Sigmoid colon (tissue), 6 donors: ENCODE measurements at regions not wholly inside any gene's neighbourhood (a gene's known extent, or its start where the extent isn't known, plus 50 kb on each side); places are given as distances from the start of the nearest gene placed in this dataset.

Experiments used
- DNase-seq: peaks from one replicate; pipeline ENCODE4 v3.0.0-alpha.2; 2019
- H3K27ac ChIP-seq, 4 donors: fragments of 200-600 bp; sonication (generic); one replicate each; pipeline ENCODE4 v1.5.1; 2016 to 2019; ENCODE audit warnings: mild to moderate bottlenecking in 1 of 4
- H3K27me3 ChIP-seq, 3 donors: fragments of 200-600 bp; sonication (generic); one replicate each; pipeline ENCODE4 v1.5.1; 2019; ENCODE audit warnings: mild to moderate bottlenecking in 1 of 3
- H3K36me3 ChIP-seq, 4 donors: fragments of 200-600 bp; sonication (generic); one replicate each; pipeline ENCODE4 v1.5.1; 2016 to 2019
- H3K4me1 ChIP-seq, 4 donors: fragments of 200-600 bp; sonication (generic); one replicate each; pipeline ENCODE4 v1.5.1; 2017 to 2019
- H3K4me3 ChIP-seq, 4 donors: fragments of 200-600 bp; sonication (generic); one replicate each; pipeline ENCODE4 v1.5.1; 2017 to 2019; ENCODE audit warnings: mild to moderate bottlenecking in 2 of 4, moderate library complexity in 1 of 4
- H3K9me3 ChIP-seq, 4 donors: fragments of 200-600 bp in 3 of 4; sonication (generic) in 3 of 4; one replicate each; pipeline versions ENCODE4 v1.5.1 to v1.6.1; 2013 to 2019
- CTCF ChIP-seq, 4 experiments: fragments of 450-650 bp in 3 of 4; fragments of 200-600 bp in 1 of 4; IDR thresholded peaks; one replicate each; pipeline ENCODE4 v1.5.1; 2016 to 2019; ENCODE audit warnings: antibody characterized with exemption in 4 of 4, mild to moderate bottlenecking in 3 of 4, moderate library complexity in 2 of 4
- EP300 ChIP-seq, 4 donors: sonication (generic); formaldehyde crosslinking; IDR thresholded peaks; one replicate each; pipeline ENCODE4 v1.6.1; 2017; ENCODE audit warnings: antibody characterized with exemption in 4 of 4
- POLR2A ChIP-seq, 2 donors: fragments of 450-650 bp; IDR thresholded peaks; one replicate each; pipeline ENCODE4 v1.6.1; 2016; ENCODE audit warnings: antibody characterized with exemption in 2 of 2, mild to moderate bottlenecking in 2 of 2, moderate library complexity in 2 of 2
- POLR2AphosphoS5 ChIP-seq, 4 donors: sonication (generic); formaldehyde crosslinking; IDR thresholded peaks; one replicate each; pipeline ENCODE4 v1.6.1; 2017; ENCODE audit warnings: antibody characterized with exemption in 4 of 4
- WGBS, 2 donors: extraction: QIAGEN DNeasy Blood & Tissue Kit; methylation state at CpG; one replicate each; pipeline ENCODE4 v1.1.7; 2013; 5-methylcytosine and 5-hydroxymethylcytosine counted together
- intact Hi-C: fragments of 100-400 bp; cut with DNase I; formaldehyde crosslinking; loops from one replicate; pipeline ENCODE4 v1.15.1; 2023
- donor health status: healthy with polysubstance abuse.
- donor health status: healthy.

GRCh38 chr9:22255337-22255736 lies 191.3 kb upstream of the DMRTA1 start:
- Histone ChIP-seq H3K9me3 (peaks cover 0 to 9% (median 6%) of the 10 kb centered on the region in 4 donors), H3K27ac (no peak overlapping the region), H3K4me1 (no peaks in the 10 kb centered on the region), H3K36me3 (no peaks in the 10 kb centered on the region), H3K27me3 (no peaks in the 10 kb centered on the region), H3K4me3 (no peak overlapping the region)
- WGBS, 2 donors: 83 to 85% methylated on average over 1 of the region's 1 CpG
- no peak for DNase-seq
- intact Hi-C loops: no loop called here
- TF ChIP-seq CTCF (IDR thresholded peaks at IDR 0.05): no peak
- TF ChIP-seq EP300 (IDR thresholded peaks at IDR 0.05): no peak
- TF ChIP-seq POLR2A (IDR thresholded peaks at IDR 0.05): no peak
- no peak for TF ChIP-seq POLR2AphosphoS5 (IDR thresholded peaks at IDR 0.05)

- Histone ChIP-seq H3K4me3 (no peak overlapping the region), H3K27me3 (no peaks in the 10 kb centered on the region), H3K27ac (no peak overlapping the region), H3K9me3 (peaks cover 0 to 6% (median 3%) of the 10 kb centered on the region in 4 donors), H3K4me1 (no peaks in the 10 kb centered on the region), H3K36me3 (no peaks in the 10 kb centered on the region)
- TF ChIP-seq POLR2A (IDR thresholded peaks at IDR 0.05) (no peak), CTCF (IDR thresholded peaks at IDR 0.05) (no peak)
- WGBS, 2 donors: 76 to 78% methylated on average over 3 of the region's 3 CpGs
- DNase-seq: no peak
- intact Hi-C loops: no loop called here
These were observed 190.2 kb upstream of the DMRTA1 start for GRCh38 chr9:22256381-22256780.

- no peak overlapping the region for H3K27ac ChIP-seq
- H3K9me3 ChIP-seq: peaks cover 0 to 1% (median 0%) of the 10 kb centered on the region in 4 donors
- H3K36me3 ChIP-seq: no peaks in the 10 kb centered on the region
- no peaks in the 10 kb centered on the region for H3K27me3 ChIP-seq
- intact Hi-C loops: no loop called here
- TF ChIP-seq POLR2AphosphoS5 (IDR thresholded peaks at IDR 0.05) (no peak), CTCF (IDR thresholded peaks at IDR 0.05) (no peak), EP300 (IDR thresholded peaks at IDR 0.05) (no peak), POLR2A (IDR thresholded peaks at IDR 0.05) (no peak)
- no peak overlapping the region for H3K4me3 ChIP-seq
- H3K4me1 ChIP-seq: no peaks in the 10 kb centered on the region
- DNase-seq: no peak
These were observed 189.4 kb upstream of the DMRTA1 start for GRCh38 chr9:22257026-22257816.

- Histone ChIP-seq H3K27me3 (no peaks in the 10 kb centered on the region), H3K9me3 (peaks cover 0 to 9% (median 0%) of the 10 kb centered on the region in 4 donors), H3K36me3 (no peaks in the 10 kb centered on the region), H3K4me1 (no peaks in the 10 kb centered on the region), H3K27ac (no peak overlapping the region), H3K4me3 (no peak overlapping the region)
- no peak for DNase-seq
- TF ChIP-seq POLR2AphosphoS5 (IDR thresholded peaks at IDR 0.05) (no peak), CTCF (IDR thresholded peaks at IDR 0.05) (no peak), EP300 (IDR thresholded peaks at IDR 0.05) (no peak), POLR2A (IDR thresholded peaks at IDR 0.05) (no peak)
- intact Hi-C loops: no loop called here
These were observed 181.6 kb upstream of the DMRTA1 start for GRCh38 chr9:22265038-22265437.

GRCh38 chr9:22265534-22265933 lies 181.1 kb upstream of the DMRTA1 start:
- no peak for DNase-seq
- TF ChIP-seq EP300 (IDR thresholded peaks at IDR 0.05): no peak
- no peak for TF ChIP-seq POLR2AphosphoS5 (IDR thresholded peaks at IDR 0.05)
- TF ChIP-seq POLR2A (IDR thresholded peaks at IDR 0.05): no peak
- no peak for TF ChIP-seq CTCF (IDR thresholded peaks at IDR 0.05)
- Histone ChIP-seq H3K27me3 (no peaks in the 10 kb centered on the region), H3K36me3 (no peaks in the 10 kb centered on the region), H3K4me3 (no peak overlapping the region), H3K27ac (no peak overlapping the region), H3K9me3 (peaks cover 0 to 9% (median 0%) of the 10 kb centered on the region in 4 donors), H3K4me1 (no peaks in the 10 kb centered on the region)
- 69 to 76% methylated on average over 2 of the region's 2 CpGs for WGBS, 2 donors
- intact Hi-C loops: no loop called here
